GM23248 (cell line): ENCODE measurements at regions not wholly inside any gene's neighbourhood (a gene's known extent, or its start where the extent isn't known, plus 50 kb on each side); places are given as distances from the start of the nearest gene placed in this dataset.

Experiments used
- EZH2 ChIP-seq: fragments of 200-600 bp; sonication (generic); IDR thresholded peaks from 2 replicates; pipeline ENCODE4 v1.6.1; 2018; ENCODE audit warnings: antibody characterized with exemption, mild to moderate bottlenecking; ENCODE audit not compliant: insufficient read depth, poor library complexity, severe bottlenecking
- EZH2phosphoT487 ChIP-seq: fragments of 200-600 bp; sonication (generic); IDR thresholded peaks from 2 replicates; pipeline ENCODE4 v1.6.1; 2018; ENCODE audit warnings: antibody characterized with exemption, moderate library complexity, mild to moderate bottlenecking, low read depth; ENCODE audit not compliant: insufficient read depth

DNA sequence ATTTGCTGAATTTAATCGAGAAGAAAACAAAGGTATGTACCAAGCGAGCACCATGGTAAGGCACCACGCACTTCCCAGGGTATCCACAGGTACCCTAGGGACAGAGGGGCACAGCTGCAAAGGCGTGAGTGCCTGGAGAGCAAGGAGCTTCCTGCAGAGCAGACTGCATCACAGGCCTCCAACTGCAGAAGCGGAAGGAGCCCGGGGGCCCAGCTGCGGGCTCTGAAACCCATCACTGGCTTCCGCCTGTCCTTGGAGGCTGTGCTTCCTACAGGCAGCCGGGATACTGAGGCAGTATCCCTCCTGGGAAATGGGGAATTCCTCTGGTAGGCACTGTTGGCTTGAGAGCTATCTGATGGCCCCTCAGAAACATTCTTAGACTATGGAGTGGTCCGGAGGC, 217.4 kb upstream of the GMDS start:
- TF ChIP-seq EZH2phosphoT487 (no peak), EZH2 (no peak)
